B cell (primary cell): ENCODE measurements at regions not wholly inside any gene's neighbourhood (a gene's known extent, or its start where the extent isn't known, plus 50 kb on each side); places are given as distances from the start of the nearest gene placed in this dataset.

ENCODE experiments used
- ATAC-seq: fragments of 200-7000 bp; cut with Tn5 transposase; one replicate; pipeline ENCODE4 v1.10.0; 2021; ENCODE audit warnings: low read depth, mild to moderate bottlenecking, moderate number of reproducible peaks, moderate library complexity
- CTCF ChIA-PET: fragments of 350-600 bp; sonication (Branson Sonifier 250); formaldehyde crosslinking; loops from one replicate; lab custom pipeline; 2021; ENCODE audit warnings: antibody characterized with exemption, inconsistent platforms; lab: Charles Lee
- POLR2A ChIA-PET: fragments of 350-600 bp; sonication (Branson Sonifier 250); formaldehyde crosslinking; loops from one replicate; lab custom pipeline; 2021; ENCODE audit warnings: antibody characterized with exemption; lab: Charles Lee
- DNase-seq: peaks from one replicate; pipeline ENCODE4 v3.0.0; 2013
- H2AFZ ChIP-seq: 2 replicates; pipeline ENCODE4 v1.6.1; 2012; ENCODE audit warnings: mild to moderate bottlenecking, low read depth, low read length; ENCODE audit not compliant: insufficient read depth, poor library complexity, severe bottlenecking
- H3K27ac ChIP-seq, 2 donors: 1 replicate in 1 of 2; 2 replicates in 1 of 2; pipeline ENCODE4 v1.5.1; 2012 to 2013; ENCODE audit warnings: low read length in 2 of 2, mild to moderate bottlenecking in 2 of 2, moderate library complexity in 1 of 2
- H3K27me3 ChIP-seq, 4 experiments: fragments of 200-600 bp in 1 of 4; sonication (generic) in 1 of 4; replicated peaks in 1 of 4; 1 replicate in 2 of 4; 2 replicates in 2 of 4; pipeline versions ENCODE4 v1.6.1 to v1.7.0; 2013 to 2016; ENCODE audit warnings: low read length in 3 of 4, mild to moderate bottlenecking in 2 of 4, mixed read lengths in 1 of 4, moderate library complexity in 1 of 4; ENCODE audit not compliant: insufficient read depth in 4 of 4, control insufficient read depth in 3 of 4; ENCODE audit errors: control extremely low read depth in 1 of 4
- H3K36me3 ChIP-seq, 2 experiments: replicated peaks in 1 of 2; 1 replicate in 1 of 2; 2 replicates in 1 of 2; pipeline versions ENCODE4 v1.6.1 to v1.7.1; 2013; ENCODE audit warnings: low read length in 1 of 2; ENCODE audit not compliant: insufficient read depth in 2 of 2, control insufficient read depth in 1 of 2; ENCODE audit errors: control extremely low read depth in 1 of 2, extremely low read depth in 1 of 2
- H3K4me1 ChIP-seq, 2 donors: fragments of 200-600 bp in 1 of 2; sonication (generic) in 1 of 2; 1 replicate in 1 of 2; 2 replicates in 1 of 2; pipeline versions ENCODE4 v1.5.1 to v1.6.1; 2013 to 2017; ENCODE audit warnings: low read length in 2 of 2; ENCODE audit not compliant: control insufficient read depth in 2 of 2, insufficient read depth in 2 of 2
- H3K4me2 ChIP-seq: replicated peaks from 2 replicates; pipeline ENCODE3; 2012; ENCODE audit warnings: mild to moderate bottlenecking, low read depth, low read length; ENCODE audit not compliant: poor library complexity, severe bottlenecking
- H3K4me3 ChIP-seq, 5 experiments: fragments of 200-600 bp in 1 of 5; sonication (generic) in 1 of 5; 1 replicate in 3 of 5; 2 replicates in 2 of 5; pipeline versions ENCODE4 v1.5.1 to v1.7.0; 2011 to 2016; ENCODE audit warnings: low read length in 4 of 5, mild to moderate bottlenecking in 4 of 5, low read depth in 2 of 5, control low read depth in 1 of 5, moderate library complexity in 1 of 5; ENCODE audit not compliant: insufficient read depth in 1 of 5; ENCODE audit errors: control extremely low read depth in 1 of 5, extremely low read depth in 1 of 5
- H3K79me2 ChIP-seq: fragments of 200-600 bp; sonication (generic); one replicate; pipeline ENCODE4 v1.6.0; 2016; ENCODE audit warnings: low read length; ENCODE audit not compliant: control insufficient read depth, insufficient read depth
- H3K9ac ChIP-seq: fragments of 200-600 bp; sonication (generic); 2 replicates; pipeline ENCODE4 v1.6.1; 2017; ENCODE audit warnings: mild to moderate bottlenecking, low read length, moderate library complexity
- H3K9me3 ChIP-seq, 3 donors: one replicate each; pipeline versions ENCODE4 v1.6.1 to v1.7.1; 2013; ENCODE audit warnings: low read length in 2 of 3; ENCODE audit not compliant: control insufficient read depth in 2 of 3, insufficient read depth in 1 of 3; ENCODE audit errors: control extremely low read depth in 1 of 3
- H4K20me1 ChIP-seq: 2 replicates; pipeline ENCODE4 v1.6.0; 2012; ENCODE audit warnings: mild to moderate bottlenecking, low read length; ENCODE audit not compliant: insufficient read depth, control insufficient read depth, poor library complexity, severe bottlenecking
- H3K27ac Mint-ChIP-seq: one replicate; pipeline ENCODE4 v1.8.0; 2021; ENCODE audit warnings: mixed read lengths
- H3K27me3 Mint-ChIP-seq: one replicate; pipeline ENCODE4 v1.8.0; 2021; ENCODE audit warnings: mixed read lengths
- H3K4me1 Mint-ChIP-seq: one replicate; pipeline ENCODE4 v1.8.0; 2021; ENCODE audit warnings: mixed read lengths
- H3K4me3 Mint-ChIP-seq: one replicate; pipeline ENCODE4 v1.8.0; 2021; ENCODE audit warnings: mixed read lengths
- H3K9me3 Mint-ChIP-seq: one replicate; pipeline ENCODE4 v1.8.0; 2022; ENCODE audit warnings: mixed read lengths; ENCODE audit not compliant: insufficient read depth
- CTCF ChIP-seq: fragments of 200-600 bp; IDR thresholded peaks from one replicate; pipeline ENCODE4 v1.8.0; 2022; ENCODE audit warnings: antibody characterized with exemption, mild to moderate bottlenecking
- EZH2 ChIP-seq: IDR thresholded peaks from 2 replicates; pipeline ENCODE4 v1.6.1; 2012; ENCODE audit warnings: borderline replicate concordance, low read depth, mild to moderate bottlenecking, moderate library complexity, low read length; ENCODE audit not compliant: insufficient read depth, poor library complexity, severe bottlenecking
- WGBS: methylation state at CpG from one replicate; pipeline ENCODE4 v1.1.5; 2013; ENCODE audit warnings: missing lambda C conversion rate; ENCODE audit not compliant: insufficient coverage; 5-methylcytosine and 5-hydroxymethylcytosine counted together
- intact Hi-C: fragments of 100-400 bp; cut with micrococcal nuclease; formaldehyde crosslinking; loops from one replicate; pipeline ENCODE4 v1.10.0; 2022

GRCh38 chr14:98576463-98576862 is 695.5 kb downstream of the BCL11B start:
- POLR2A ChIA-PET, result no interaction called here
- intact Hi-C loops, result no loop called here
- Histone ChIP-seq H3K27ac (no peak overlapping the region), H3K36me3 (no peaks in the 10 kb centered on the region), H3K79me2 (no peaks in the 10 kb centered on the region), H3K9ac (no peak overlapping the region), H3K9me3 (no peaks in the 10 kb centered on the region), H3K27me3 (no peaks in the 10 kb centered on the region), H3K4me1 (no peaks in the 10 kb centered on the region), H3K4me3 (no peak overlapping the region), H2AFZ (no peak overlapping the region), H3K4me2 (no peak overlapping the region), H4K20me1 (no peaks in the 10 kb centered on the region)
- H3K4me1 Mint-ChIP-seq, result no peaks in the 10 kb centered on the region
- no peak overlapping the region for H3K27ac Mint-ChIP-seq
- DNase-seq (no peak), ATAC-seq (no peak)
- peaks cover 2% of the 10 kb centered on the region for H3K9me3 Mint-ChIP-seq
- H3K27me3 Mint-ChIP-seq, result no peaks in the 10 kb centered on the region
- no peak overlapping the region for H3K4me3 Mint-ChIP-seq
- WGBS, result 100% methylated on average over 1 of the region's 2 CpGs
- TF ChIP-seq CTCF (no peak), EZH2 (no peak)
- CTCF ChIA-PET, result no interaction called here

GRCh38 chr14:98578204-98578603 is 693.8 kb downstream of the BCL11B start:
- H3K4me1 Mint-ChIP-seq, result no peaks in the 10 kb centered on the region
- H3K27me3 Mint-ChIP-seq, result no peaks in the 10 kb centered on the region
- DNase-seq (no peak), ATAC-seq (no peak)
- H3K36me3 ChIP-seq, result no peaks in the 10 kb centered on the region
- no peak overlapping the region for H2AFZ ChIP-seq
- CTCF ChIA-PET, result no interaction called here
- peaks cover 5% of the 10 kb centered on the region for H3K9me3 Mint-ChIP-seq
- no peak for TF ChIP-seq EZH2
- TF ChIP-seq CTCF, result no peak
- no peaks in the 10 kb centered on the region for H4K20me1 ChIP-seq
- no peaks in the 10 kb centered on the region for H3K79me2 ChIP-seq
- H3K27ac Mint-ChIP-seq, result no peak overlapping the region
- H3K4me3 Mint-ChIP-seq, result no peak overlapping the region
- WGBS, result 71% methylated on average over 2 of the region's 2 CpGs
- H3K27me3 ChIP-seq, result no peaks in the 10 kb centered on the region
- H3K4me2 ChIP-seq, result no peak overlapping the region
- no peak overlapping the region for H3K9ac ChIP-seq
- H3K9me3 ChIP-seq, result peaks cover 0 to 8% (median 0%) of the 10 kb centered on the region in 3 donors
- intact Hi-C loops, result no loop called here
- H3K4me3 ChIP-seq, result no peak overlapping the region
- POLR2A ChIA-PET, result no interaction called here
- no peak overlapping the region for H3K27ac ChIP-seq
- H3K4me1 ChIP-seq, result no peaks in the 10 kb centered on the region
